DOHH2 (cell line): ENCODE measurements at regions not wholly inside any gene's neighbourhood (a gene's known extent, or its start where the extent isn't known, plus 50 kb on each side); places are given as distances from the start of the nearest gene placed in this dataset.
"Not testable (repeated sequence)": the region's sequence is repeated elsewhere in the genome, so short reads cannot be mapped to it uniquely, and the experiment has no call there.

Source experiments
- H3F3A ChIP-seq: fragments of 200-600 bp; sonication (generic), shearing (Covaris generic); 2 replicates; pipeline ENCODE4 v1.6.0; 2016; ENCODE audit warnings: antibody characterized with exemption, mild to moderate bottlenecking; ENCODE audit not compliant: control insufficient read depth, insufficient read depth
- H3K27ac ChIP-seq: fragments of 200-600 bp; sonication (generic); 2 replicates; pipeline ENCODE4 v1.5.1; 2014; ENCODE audit warnings: low read depth, mild to moderate bottlenecking, low read length, moderate library complexity
- H3K27me3 ChIP-seq: fragments of 200-600 bp; sonication (generic); 2 replicates; pipeline ENCODE4 v1.6.1; 2014; ENCODE audit warnings: mild to moderate bottlenecking, low read length, mixed read lengths; ENCODE audit not compliant: control insufficient read depth
- H3K36me3 ChIP-seq: fragments of 200-600 bp; sonication (generic); 2 replicates; pipeline ENCODE4 v1.6.1; 2014; ENCODE audit warnings: mild to moderate bottlenecking, low read length, moderate library complexity, mixed read lengths; ENCODE audit not compliant: control insufficient read depth
- H3K4me1 ChIP-seq: fragments of 200-600 bp; sonication (generic); 2 replicates; pipeline ENCODE4 v1.6.1; 2014; ENCODE audit warnings: mild to moderate bottlenecking, low read length, mixed read lengths; ENCODE audit not compliant: control insufficient read depth
- H3K4me2 ChIP-seq: fragments of 200-600 bp; sonication (generic); 2 replicates; pipeline ENCODE4 v1.6.0; 2014; ENCODE audit warnings: mild to moderate bottlenecking, low read length, moderate library complexity
- H3K4me3 ChIP-seq: fragments of 200-600 bp; sonication (generic); 2 replicates; pipeline ENCODE4 v1.5.1; 2014; ENCODE audit warnings: mild to moderate bottlenecking, low read length, mixed read lengths
- H3K79me2 ChIP-seq: fragments of 200-600 bp; sonication (generic); 2 replicates; pipeline ENCODE4 v1.6.1; 2014; ENCODE audit warnings: mild to moderate bottlenecking, low read length, mixed read lengths; ENCODE audit not compliant: control insufficient read depth
- H3K9me2 ChIP-seq: fragments of 200-600 bp; sonication (generic); replicated peaks from 2 replicates; pipeline ENCODE4 v1.6.1; 2014; ENCODE audit warnings: mild to moderate bottlenecking, low read length, mixed read lengths; ENCODE audit not compliant: control insufficient read depth
- H3K9me3 ChIP-seq: fragments of 200-600 bp; sonication (generic); 2 replicates; pipeline ENCODE4 v1.6.1; 2014; ENCODE audit warnings: antibody characterized with exemption, low read length, mixed read lengths; ENCODE audit not compliant: control insufficient read depth, insufficient read depth
- H4K20me1 ChIP-seq: fragments of 200-600 bp; sonication (generic); 2 replicates; pipeline ENCODE4 v1.6.0; 2014; ENCODE audit warnings: low read depth, mild to moderate bottlenecking, antibody characterized with exemption, low read length, moderate library complexity; ENCODE audit not compliant: control insufficient read depth, insufficient read depth
- EZH2phosphoT487 ChIP-seq: fragments of 200-600 bp; sonication (generic); IDR thresholded peaks from 2 replicates; pipeline ENCODE4 v1.6.1; 2017; ENCODE audit warnings: borderline replicate concordance, mild to moderate bottlenecking, antibody characterized with exemption, low read length, moderate library complexity, mixed read lengths
- TF ChIP-seq, protein P1 (sequence below): fragments of 200-600 bp; sonication (generic); IDR thresholded peaks from one replicate; pipeline ENCODE4 v1.5.1; 2014; ENCODE audit warnings: antibody characterized with exemption, mild to moderate bottlenecking, low read depth, low read length; ENCODE audit not compliant: poor library complexity, severe bottlenecking

- TF ChIP-seq, protein P1, sequence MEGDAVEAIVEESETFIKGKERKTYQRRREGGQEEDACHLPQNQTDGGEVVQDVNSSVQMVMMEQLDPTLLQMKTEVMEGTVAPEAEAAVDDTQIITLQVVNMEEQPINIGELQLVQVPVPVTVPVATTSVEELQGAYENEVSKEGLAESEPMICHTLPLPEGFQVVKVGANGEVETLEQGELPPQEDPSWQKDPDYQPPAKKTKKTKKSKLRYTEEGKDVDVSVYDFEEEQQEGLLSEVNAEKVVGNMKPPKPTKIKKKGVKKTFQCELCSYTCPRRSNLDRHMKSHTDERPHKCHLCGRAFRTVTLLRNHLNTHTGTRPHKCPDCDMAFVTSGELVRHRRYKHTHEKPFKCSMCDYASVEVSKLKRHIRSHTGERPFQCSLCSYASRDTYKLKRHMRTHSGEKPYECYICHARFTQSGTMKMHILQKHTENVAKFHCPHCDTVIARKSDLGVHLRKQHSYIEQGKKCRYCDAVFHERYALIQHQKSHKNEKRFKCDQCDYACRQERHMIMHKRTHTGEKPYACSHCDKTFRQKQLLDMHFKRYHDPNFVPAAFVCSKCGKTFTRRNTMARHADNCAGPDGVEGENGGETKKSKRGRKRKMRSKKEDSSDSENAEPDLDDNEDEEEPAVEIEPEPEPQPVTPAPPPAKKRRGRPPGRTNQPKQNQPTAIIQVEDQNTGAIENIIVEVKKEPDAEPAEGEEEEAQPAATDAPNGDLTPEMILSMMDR = no peak
- TF ChIP-seq EZH2phosphoT487 = no peak
- H3K9me2 ChIP-seq = no peaks in the 10 kb centered on the region
- no peaks in the 10 kb centered on the region for H4K20me1 ChIP-seq
- H3K4me1 ChIP-seq = no peaks in the 10 kb centered on the region
- no peak overlapping the region for H3K4me2 ChIP-seq
- H3K79me2 ChIP-seq = no peaks in the 10 kb centered on the region
- H3K9me3 ChIP-seq = no peaks in the 10 kb centered on the region
- H3K4me3 ChIP-seq = no peak overlapping the region
- H3F3A ChIP-seq = no peaks in the 10 kb centered on the region
- no peaks in the 10 kb centered on the region for H3K36me3 ChIP-seq
- H3K27ac ChIP-seq = no peak overlapping the region
- H3K27me3 ChIP-seq = no peaks in the 10 kb centered on the region
Observed at GRCh38 chr22:16658068-16658467, 65.5 kb upstream of the CCT8L2 start.

- no peak overlapping the region for H3K4me2 ChIP-seq
- no peaks in the 10 kb centered on the region for H3K27me3 ChIP-seq
- no peak overlapping the region for H3K27ac ChIP-seq
- no peak overlapping the region for H3K4me3 ChIP-seq
- TF ChIP-seq EZH2phosphoT487 = no peak
- TF ChIP-seq, protein P1 = no peak
- H3K9me2 ChIP-seq = no peaks in the 10 kb centered on the region
- no peaks in the 10 kb centered on the region for H3K4me1 ChIP-seq
- no peaks in the 10 kb centered on the region for H3K79me2 ChIP-seq
- no peaks in the 10 kb centered on the region for H3K9me3 ChIP-seq
- H3K36me3 ChIP-seq = no peaks in the 10 kb centered on the region
- no peaks in the 10 kb centered on the region for H3F3A ChIP-seq
- no peaks in the 10 kb centered on the region for H4K20me1 ChIP-seq
Observed at GRCh38 chr22:16654882-16655281, 62.3 kb upstream of the CCT8L2 start.

DNA sequence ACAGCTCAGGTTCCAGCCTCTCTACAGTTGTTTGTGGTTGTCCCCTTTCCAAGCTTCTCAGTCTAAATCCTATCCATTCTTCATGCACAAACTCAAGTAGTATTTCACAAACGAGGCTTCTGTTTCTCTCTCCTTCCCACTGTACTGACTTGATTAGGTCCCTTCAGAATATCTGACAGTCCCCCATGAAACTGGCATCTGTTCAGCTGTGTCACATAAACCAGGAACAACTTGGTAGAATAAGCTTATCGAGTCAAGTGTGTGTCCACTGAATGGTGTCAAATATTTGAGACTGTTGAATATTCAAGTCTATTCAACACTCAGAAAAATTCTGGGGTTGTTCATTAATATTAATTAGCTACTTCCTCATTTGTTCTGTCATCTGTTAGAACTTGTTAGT is 61.7 kb upstream of the CCT8L2 start:
- H3K9me2 ChIP-seq, H3K79me2 ChIP-seq, H3K27me3 ChIP-seq, H3K4me3 ChIP-seq, H3K4me2 ChIP-seq, H3K27ac ChIP-seq, H3K4me1 ChIP-seq, H3K36me3 ChIP-seq, H3K9me3 ChIP-seq, H3F3A ChIP-seq, H4K20me1 ChIP-seq: not testable (repeated sequence)

- not testable (repeated sequence) for H3K9me3 ChIP-seq, H3K36me3 ChIP-seq, H3F3A ChIP-seq, H4K20me1 ChIP-seq, H3K9me2 ChIP-seq, H3K4me2 ChIP-seq, H3K79me2 ChIP-seq, H3K4me1 ChIP-seq, H3K27ac ChIP-seq, H3K4me3 ChIP-seq, H3K27me3 ChIP-seq
Observed at GRCh38 chr22:16653222-16653621, 60.6 kb upstream of the CCT8L2 start.
